ENCODE measurements at regions not wholly inside any gene's neighbourhood (a gene's known extent, or its start where the extent isn't known, plus 50 kb on each side); places are given as distances from the start of the nearest gene placed in this dataset.

DNA sequence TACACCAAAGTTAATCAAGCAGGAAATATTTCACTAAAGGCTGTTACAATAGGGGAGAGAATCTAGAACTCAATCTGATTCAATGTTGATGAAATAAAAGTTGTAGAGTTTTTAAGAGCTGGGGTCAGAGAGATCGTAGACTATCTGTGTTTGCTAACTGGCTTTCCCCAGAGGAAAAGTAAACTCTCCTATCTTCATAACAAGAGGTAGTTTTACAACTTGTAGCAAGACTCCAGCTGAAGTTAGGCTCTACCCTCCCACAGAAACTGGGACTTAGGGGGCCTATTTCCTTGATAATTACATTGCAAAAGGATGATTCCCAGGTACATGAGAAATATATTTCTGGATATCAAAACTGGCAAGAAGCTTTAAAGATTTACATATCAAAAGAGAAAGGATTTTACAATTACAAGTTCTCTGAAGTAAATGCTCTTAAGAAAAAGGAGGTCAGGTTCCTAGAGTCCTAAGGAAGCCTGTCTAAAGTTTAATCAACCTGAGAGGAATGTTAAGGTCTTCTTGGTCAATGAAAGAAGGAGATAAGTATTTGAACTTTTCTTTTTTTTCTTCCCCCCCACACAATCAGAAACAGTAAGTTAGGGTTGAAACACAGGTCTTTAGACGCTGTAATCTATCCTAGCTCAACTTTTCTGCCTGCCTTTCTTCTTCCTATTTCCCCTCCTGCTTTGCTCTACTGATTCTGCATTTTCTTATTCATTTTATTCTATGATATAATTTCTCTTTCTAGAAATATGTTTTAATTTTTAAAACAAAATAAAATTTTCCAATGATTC is 692.2 kb upstream of the LINC00305 start:
- Histone ChIP-seq H3K9me3 (replicated peaks in 1 of 3) (no peaks in the 10 kb centered on the region), H3K27me3 (no peaks in the 10 kb centered on the region), H3K4me1 (replicated peaks in 1 of 2) (no peaks in the 10 kb centered on the region), H3K27ac (no peak overlapping the region), H3K4me3 (no peak overlapping the region), H3K36me3 (replicated peaks in 1 of 2) (no peaks in the 10 kb centered on the region)
- TF ChIP-seq, protein P1, sequence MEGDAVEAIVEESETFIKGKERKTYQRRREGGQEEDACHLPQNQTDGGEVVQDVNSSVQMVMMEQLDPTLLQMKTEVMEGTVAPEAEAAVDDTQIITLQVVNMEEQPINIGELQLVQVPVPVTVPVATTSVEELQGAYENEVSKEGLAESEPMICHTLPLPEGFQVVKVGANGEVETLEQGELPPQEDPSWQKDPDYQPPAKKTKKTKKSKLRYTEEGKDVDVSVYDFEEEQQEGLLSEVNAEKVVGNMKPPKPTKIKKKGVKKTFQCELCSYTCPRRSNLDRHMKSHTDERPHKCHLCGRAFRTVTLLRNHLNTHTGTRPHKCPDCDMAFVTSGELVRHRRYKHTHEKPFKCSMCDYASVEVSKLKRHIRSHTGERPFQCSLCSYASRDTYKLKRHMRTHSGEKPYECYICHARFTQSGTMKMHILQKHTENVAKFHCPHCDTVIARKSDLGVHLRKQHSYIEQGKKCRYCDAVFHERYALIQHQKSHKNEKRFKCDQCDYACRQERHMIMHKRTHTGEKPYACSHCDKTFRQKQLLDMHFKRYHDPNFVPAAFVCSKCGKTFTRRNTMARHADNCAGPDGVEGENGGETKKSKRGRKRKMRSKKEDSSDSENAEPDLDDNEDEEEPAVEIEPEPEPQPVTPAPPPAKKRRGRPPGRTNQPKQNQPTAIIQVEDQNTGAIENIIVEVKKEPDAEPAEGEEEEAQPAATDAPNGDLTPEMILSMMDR (IDR thresholded peaks at IDR 0.05), result no peak
- no peak for TF ChIP-seq POLR2A (IDR thresholded peaks at IDR 0.05)
- no peak for DNase-seq
- WGBS, 4 donors, result 71 to 89% (median 81%) methylated on average over 2 of the region's 2 CpGs
- intact Hi-C loops (cut with DNase I), result no loop called here

DNA sequence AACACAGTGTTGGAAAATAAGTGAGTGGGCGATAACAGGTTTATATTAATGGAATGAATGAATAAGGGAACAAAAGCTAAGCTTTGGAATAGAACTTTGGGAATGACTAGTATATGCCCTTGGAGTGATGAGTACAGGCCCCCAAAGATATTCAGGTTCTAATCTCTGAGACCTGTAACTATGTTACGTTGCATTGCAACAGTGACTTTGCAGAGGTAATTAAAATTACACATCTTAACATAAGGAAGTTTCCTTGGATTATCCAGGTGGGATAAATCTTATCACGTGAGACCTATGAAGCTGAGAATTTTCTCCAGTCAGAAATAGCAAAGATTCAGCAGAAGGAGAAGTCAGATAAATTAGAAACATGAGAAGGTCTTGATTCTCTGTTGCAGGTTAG is 661.5 kb upstream of the LINC00305 start:
- no peak for DNase-seq
- no peak for TF ChIP-seq POLR2A (IDR thresholded peaks at IDR 0.05)
- TF ChIP-seq, protein P1 (IDR thresholded peaks at IDR 0.05), result no peak
- WGBS, 4 donors, result 80 to 90% (median 89%) methylated on average over 3 of the region's 3 CpGs
- no peaks in the 10 kb centered on the region for H3K27me3 ChIP-seq
- no peaks in the 10 kb centered on the region for H3K9me3 ChIP-seq (replicated peaks in 1 of 3)
- no peak overlapping the region for H3K4me3 ChIP-seq
- intact Hi-C loops (cut with DNase I), result no loop called here
- H3K27ac ChIP-seq, result no peak overlapping the region
- H3K4me1 ChIP-seq (replicated peaks in 1 of 2), result no peaks in the 10 kb centered on the region
- no peaks in the 10 kb centered on the region for H3K36me3 ChIP-seq (replicated peaks in 1 of 2)

DNA sequence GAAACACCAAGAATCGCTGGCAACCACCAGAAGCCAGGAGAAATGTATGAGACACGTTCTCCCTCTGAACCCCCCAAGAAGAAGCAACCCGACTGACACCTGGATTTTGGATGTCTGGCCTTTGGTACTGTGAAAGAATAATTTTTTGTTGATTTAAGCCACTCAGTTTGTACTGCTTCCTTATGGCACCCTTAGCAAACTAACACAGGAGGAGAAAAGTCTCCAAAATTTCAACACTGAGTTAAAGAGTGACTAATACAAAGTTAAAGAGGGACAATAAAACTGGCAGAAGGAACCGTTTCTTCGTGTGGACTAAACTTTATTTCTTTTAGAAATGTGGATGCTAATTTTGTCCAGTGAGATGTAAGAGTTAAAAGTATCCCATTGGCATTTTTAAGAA is 660.9 kb upstream of the LINC00305 start:
- H3K36me3 ChIP-seq (replicated peaks in 1 of 2), result no peaks in the 10 kb centered on the region
- no peak for DNase-seq
- no peak overlapping the region for H3K4me3 ChIP-seq
- TF ChIP-seq POLR2A (IDR thresholded peaks at IDR 0.05), result no peak
- TF ChIP-seq, protein P1 (IDR thresholded peaks at IDR 0.05), result no peak
- no peaks in the 10 kb centered on the region for H3K27me3 ChIP-seq
- H3K27ac ChIP-seq, result no peak overlapping the region
- no peaks in the 10 kb centered on the region for H3K4me1 ChIP-seq (replicated peaks in 1 of 2)
- 72 to 82% (median 73%) methylated on average over 5 of the region's 5 CpGs for WGBS, 4 donors
- H3K9me3 ChIP-seq (replicated peaks in 1 of 3), result no peaks in the 10 kb centered on the region
- intact Hi-C loops (cut with DNase I), result no loop called here

DNA sequence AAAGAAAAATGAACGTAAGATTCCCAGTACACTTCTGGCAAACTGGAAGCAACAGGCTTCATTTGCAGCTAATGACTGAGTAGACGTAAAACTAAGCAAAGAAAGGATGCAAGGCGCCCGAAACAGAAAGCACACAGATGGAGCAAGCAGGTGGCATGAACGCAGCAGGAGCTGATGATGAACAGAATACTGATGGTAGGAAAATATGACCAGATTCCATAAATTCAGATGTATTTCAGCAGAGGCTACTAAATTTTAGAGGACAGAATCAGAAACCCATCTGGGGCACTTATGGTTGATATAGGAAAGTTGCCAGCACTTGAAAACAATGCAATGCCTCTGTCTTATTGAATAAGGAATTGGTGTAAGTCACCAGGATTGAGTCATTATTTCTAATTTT is 658.7 kb upstream of the LINC00305 start:
- Histone ChIP-seq H3K27me3 (no peaks in the 10 kb centered on the region), H3K4me3 (no peak overlapping the region), H3K36me3 (replicated peaks in 1 of 2) (no peaks in the 10 kb centered on the region), H3K4me1 (replicated peaks in 1 of 2) (no peaks in the 10 kb centered on the region), H3K9me3 (replicated peaks in 1 of 3) (no peaks in the 10 kb centered on the region), H3K27ac (no peak overlapping the region)
- TF ChIP-seq, protein P1 (IDR thresholded peaks at IDR 0.05), result no peak
- no peak for TF ChIP-seq POLR2A (IDR thresholded peaks at IDR 0.05)
- intact Hi-C loops (cut with DNase I), result no loop called here
- 87 to 93% (median 92%) methylated on average over 5 of the region's 5 CpGs for WGBS, 4 donors
- DNase-seq, result no peak

All from adrenal gland (tissue), 9 donors.